Pons (tissue), 1 donor: ENCODE measurements at regions not wholly inside any gene's neighbourhood (a gene's known extent, or its start where the extent isn't known, plus 50 kb on each side); places are given as distances from the start of the nearest gene placed in this dataset.
"Not testable (repeated sequence)": the region's sequence is repeated elsewhere in the genome, so short reads cannot be mapped to it uniquely, and the experiment has no call there.

Experiments used
- DNase-seq: peaks from one replicate; pipeline ENCODE4 v3.0.0-alpha.2; 2016; ENCODE audit warnings: low spot score

DNA sequence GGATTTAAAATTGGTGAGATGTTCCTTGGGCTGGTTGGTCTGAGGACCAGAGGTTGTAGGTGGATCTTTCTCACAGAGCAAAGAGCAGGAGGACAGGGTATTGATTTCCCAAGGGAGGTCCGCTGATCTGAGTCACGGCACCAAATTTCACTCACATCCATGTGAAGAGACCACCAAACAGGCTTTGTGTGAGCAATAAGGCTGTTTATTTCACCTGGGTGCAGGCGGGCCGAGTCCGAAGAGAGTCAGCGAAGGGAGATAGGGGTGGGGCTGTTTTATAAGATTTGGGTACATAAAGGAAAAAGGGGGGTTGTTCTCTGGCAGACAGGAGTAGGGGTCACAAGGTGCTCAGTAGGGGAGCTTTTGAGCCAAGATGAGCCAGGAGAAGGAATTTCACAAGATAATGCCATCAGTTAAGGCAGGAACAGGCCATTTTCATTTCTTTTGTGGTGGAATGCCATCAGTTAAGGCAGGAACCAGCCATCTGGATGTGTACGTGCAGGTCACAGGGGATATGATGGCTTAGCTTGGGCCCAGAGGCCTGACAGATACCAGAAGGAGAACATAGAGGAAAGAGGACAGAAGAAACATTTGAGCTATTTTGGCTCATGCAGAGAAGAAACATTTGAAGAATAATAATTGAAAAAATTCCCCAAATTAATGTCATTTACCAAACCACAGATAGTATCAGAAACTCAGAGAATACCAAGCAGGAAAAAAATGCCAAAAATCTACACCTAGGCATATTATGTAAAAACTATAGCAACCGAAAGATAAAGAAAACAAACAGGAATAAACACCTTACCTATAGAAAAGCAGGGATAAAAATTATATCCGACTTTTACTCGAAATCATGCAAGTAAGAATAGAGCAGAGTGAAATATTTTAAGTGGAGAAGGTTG lies 585.2 kb upstream of the MDGA2 start:
- not testable (repeated sequence) for DNase-seq

DNA sequence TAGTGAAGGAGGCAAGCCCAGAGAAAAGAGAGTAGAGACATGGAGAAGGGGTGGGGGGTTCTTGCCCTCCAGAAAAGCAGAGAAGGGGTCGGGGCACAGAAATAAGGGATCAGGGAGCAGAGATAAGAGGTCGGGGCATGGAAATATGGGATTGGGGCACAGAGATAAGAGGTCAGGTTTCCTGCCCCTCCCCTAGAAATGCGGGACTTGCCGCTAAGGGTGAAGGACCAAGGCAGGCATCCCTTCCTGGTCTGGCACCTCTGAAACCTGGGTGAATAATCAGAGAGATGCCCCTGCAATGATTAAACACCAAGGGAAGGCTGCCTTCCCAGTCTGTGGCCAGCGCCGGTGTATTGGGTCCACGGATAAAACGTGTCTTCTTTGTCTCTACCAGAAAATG lies 584.5 kb upstream of the MDGA2 start:
- DNase-seq = not testable (repeated sequence)

DNA sequence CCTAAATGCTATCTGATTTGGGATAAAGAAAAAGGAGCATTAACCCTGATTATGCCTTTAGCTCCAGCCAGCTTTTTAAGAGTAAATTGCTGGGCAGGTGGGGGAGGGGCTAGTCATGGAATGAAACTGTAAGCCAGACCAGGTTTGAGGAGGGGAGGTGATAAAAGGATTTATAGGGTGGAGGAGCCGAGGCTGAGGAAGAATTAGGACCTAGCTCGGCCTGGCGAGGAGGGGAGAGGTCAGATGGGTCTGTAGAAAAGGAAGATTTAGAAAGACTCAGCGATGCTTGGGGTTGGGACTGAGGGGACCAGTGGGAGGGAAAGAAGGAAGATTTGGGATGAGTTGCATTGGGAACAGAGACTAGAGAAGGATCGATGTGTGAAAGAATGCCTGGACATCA lies 583.8 kb upstream of the MDGA2 start:
- not testable (repeated sequence) for DNase-seq

DNA sequence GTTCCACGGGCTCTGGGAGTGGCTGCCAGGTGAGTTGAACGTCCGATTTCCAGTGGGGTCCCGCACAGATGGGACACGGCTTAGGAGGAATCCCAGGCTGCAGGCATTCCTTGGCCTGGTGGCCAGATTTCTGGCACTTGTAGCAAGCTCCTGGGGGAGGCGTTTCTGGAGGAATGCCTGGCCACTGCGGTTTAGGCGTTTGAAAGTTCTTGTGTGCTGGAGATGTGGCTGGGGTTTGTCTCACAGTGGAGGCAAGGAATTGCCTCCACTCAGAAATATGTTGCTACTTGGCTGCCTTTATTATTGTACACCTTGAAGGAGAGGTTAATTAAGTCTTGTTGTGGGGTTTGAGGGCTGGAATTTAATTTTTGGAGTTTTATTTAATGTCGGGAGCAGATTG lies 583.3 kb upstream of the MDGA2 start:
- DNase-seq = not testable (repeated sequence)

DNA sequence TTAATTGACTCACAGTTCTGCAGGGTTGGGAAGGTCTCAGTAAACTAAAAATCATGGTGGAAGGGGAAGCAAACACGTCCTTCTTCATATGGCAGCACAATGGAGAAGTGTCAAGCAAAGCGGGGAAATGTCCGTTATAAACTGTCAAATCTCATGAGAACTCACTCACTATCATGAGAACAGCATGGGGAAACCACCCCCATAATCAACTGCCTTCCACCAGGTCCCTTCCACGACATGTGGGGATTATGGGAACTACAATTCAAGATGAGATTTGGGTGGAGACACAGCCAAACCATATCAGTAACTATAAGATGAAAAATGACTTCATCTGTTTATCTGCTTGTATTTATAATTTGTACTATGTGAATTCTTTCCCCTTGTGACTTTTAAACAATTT lies 577.6 kb upstream of the MDGA2 start:
- DNase-seq = no peak

DNA sequence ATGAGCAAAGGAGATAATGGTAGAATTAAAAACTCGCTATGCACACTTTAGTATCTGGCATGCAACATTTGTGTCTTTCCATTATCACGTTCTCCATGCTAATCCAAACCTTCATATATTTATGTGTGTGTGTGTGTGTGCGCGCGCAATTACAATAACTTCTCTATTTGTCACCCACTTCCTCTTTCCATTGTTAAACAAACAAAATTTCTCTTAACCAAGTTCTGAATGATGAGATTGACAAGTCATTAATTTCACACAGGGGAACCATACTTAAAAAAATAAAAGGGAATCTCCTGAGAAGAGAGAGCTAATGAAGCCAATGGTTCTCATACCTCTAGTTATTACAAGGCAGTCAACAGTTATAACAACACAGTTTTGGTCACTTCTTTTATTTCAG lies 575.9 kb upstream of the MDGA2 start:
- DNase-seq = no peak

DNA sequence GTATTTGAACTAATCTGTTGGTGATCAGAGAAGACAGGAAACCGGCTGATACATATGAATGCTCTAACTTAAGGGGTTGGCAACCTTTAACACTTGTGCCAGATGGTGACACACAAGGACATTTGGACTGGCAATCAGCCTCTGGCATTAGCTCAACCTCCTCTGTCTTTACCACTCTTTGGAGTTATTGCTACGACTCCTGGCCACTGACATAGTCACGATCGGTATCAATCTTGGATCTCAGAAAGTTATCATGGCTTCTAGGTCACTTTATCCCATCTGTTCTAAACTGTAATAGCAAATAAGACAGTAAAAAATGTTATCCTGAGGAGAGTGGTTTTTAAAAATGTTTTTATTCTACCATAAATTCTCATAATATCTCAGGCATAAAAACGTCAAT lies 575.2 kb upstream of the MDGA2 start:
- DNase-seq = no peak

DNA sequence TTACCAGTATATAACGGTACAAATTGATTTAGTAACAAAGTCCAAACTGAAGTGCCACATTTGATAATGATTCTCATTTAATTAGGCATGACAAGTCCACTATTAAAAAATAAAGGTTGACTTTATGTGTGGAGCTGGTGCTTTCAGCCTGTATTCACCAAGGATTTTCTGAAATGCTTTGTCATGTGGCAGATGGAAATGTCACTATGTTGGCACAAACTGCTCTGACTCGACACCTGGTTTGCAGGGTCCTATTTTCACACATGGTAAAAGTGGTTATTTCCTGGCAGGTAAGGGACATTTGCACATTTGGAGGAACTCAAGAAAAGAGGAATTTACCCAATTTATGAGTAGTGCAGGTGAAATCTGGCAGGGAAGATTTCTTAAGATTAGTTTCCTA lies 572.6 kb upstream of the MDGA2 start:
- no peak for DNase-seq

DNA sequence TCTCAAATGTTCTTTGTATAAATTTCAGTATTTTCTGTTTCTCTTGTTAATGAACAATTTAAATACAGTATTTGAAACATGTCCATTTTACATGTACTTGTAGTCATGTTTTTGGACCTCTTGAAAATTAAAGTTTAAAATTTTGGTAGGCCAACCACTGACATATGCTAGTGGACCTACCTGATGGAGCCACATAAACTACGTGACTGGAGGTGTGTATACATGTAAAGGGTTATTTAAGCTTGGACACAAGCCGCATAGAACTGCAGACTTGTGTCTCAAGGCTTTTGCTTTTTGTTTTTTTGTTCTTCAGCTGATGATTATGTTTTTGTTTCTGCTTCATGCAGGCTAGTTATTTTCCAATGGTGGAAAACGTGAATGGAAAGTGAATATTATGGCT lies 568.5 kb upstream of the MDGA2 start:
- no peak for DNase-seq

DNA sequence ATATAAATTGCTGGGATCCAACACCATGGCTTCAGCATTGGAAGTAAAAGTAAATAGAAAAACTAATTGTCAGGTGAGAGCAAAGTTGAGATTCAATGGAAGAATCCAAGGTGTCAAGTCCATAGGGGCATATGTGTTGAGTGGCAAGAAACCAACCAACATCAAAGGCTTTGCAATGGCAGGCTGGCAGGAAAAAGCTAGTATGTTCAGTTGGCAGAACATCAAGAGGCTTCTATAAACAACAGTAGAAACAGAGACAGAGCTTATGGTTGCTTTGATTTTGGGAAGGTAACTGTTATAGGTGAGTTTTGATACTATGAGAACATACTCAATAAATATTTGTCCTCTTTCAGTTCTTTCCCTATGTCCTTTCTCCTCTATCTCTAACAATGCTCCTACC lies 553.7 kb upstream of the MDGA2 start:
- peak; percentile 8 for DNase-seq

DNA sequence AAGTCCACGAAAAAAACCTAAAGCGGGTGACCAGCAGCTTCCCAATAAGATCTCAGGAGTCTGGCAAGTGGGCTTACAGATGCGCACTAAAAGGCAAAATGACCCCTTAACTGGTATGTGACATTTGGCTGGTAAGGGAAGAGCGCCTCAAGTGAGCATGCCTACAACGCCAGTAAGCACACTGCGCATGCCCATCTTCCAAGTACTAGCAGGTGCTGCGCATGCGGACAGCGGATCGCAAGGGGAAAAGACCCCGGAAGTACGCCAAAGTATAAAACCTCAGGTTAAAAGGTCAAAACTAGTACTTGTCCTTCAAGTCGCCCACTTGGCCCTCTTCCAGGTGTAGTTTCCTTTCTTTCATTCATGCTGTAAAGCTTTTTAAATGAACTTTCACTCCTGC lies 518.5 kb upstream of the MDGA2 start:
- no peak for DNase-seq

DNA sequence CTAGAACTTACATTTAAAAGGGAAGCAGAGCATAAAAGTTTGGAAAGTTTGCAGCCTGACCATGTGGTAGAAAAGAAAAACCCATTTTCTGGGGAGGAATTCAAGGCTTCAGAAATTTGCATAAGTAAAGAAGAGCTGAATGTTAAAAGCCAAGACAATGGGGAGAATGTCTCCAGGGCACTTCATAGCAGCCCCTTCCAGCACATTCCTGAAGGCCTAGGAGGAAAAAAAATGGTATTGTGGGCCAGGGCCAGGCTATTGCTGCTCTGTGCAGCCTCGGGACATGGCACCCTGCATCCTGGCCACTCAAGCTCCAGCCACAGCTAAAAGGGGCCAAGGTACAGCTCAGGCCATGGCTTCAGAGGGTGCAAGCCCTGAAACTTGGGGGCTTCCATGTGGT lies 474.2 kb upstream of the MDGA2 start:
- not testable (repeated sequence) for DNase-seq

DNA sequence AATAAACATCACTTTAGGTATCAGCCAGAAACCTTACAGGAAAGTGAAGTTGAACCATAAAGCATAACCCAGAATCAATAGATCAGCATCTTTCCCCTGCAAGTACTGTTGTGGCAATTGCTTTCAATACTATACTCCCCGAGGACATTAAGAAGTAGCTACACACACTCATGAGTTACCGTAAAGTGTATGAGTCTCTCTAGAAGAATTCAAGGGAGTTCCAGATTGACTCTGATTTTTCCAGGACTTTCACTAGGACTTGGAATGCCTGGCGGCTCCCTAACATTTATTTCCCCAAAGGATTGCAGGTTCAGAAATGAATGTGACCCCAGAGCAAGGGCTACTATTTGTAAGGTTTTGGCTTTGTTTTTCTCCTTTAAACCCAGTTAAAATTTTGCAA lies 465.4 kb upstream of the MDGA2 start:
- no peak for DNase-seq

DNA sequence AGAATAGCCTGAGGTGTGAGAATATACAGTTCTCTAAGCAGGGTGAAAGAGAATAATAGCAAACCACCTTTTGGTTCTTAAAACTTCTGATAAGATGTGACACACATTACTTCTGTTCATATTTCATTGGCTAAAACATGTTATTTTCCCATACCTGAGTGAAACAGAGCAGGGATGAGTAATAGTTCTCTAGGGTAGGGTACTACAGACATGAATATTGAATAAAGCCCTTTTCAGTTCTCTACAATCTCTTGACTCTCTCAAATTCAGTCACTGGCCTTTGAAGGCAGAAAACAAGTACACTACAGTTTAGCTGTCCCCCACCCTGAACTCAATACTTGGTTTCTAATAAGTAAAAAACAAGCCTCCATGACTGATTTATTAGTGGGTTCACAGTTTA lies 454.1 kb upstream of the MDGA2 start:
- DNase-seq = no peak

DNA sequence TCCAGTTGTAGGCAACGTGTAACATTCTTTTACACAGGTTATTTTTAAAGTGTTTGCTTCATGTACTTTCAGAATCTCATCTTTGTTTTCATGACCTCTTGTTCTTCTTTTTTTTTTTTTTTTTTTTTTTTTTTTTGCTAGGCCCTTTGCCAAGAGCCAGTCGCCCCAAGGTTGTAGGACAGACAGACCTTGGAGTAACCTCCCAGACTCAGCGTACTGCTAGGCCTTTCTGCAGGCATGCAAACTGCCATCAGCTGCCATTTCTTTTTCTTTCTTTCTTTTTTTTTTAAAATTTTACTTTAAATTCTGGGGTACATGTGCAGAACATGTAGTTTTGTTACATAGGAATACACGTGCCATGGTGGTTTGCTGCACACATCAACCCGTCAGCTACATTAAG lies 452.3 kb upstream of the MDGA2 start:
- no peak for DNase-seq

DNA sequence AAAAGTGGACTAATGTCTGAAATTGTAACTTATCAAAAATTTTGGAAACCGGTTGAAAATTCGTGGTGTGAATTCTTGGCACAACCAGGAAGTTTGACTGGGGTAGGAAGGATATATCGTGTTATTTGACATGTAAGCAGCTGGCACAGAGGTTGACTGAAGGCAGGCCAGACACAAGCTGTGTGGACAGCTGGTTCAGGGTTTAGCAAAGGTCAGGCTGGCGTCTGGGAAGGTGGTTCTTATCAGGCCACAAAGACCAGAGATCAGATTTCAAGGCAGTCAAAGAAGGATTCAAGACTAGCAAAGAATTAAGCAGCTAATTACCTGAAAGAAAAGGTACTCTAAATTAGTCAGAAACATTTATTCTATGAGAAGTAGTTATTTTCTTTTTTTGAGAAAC lies 450.2 kb upstream of the MDGA2 start:
- DNase-seq = no peak

DNA sequence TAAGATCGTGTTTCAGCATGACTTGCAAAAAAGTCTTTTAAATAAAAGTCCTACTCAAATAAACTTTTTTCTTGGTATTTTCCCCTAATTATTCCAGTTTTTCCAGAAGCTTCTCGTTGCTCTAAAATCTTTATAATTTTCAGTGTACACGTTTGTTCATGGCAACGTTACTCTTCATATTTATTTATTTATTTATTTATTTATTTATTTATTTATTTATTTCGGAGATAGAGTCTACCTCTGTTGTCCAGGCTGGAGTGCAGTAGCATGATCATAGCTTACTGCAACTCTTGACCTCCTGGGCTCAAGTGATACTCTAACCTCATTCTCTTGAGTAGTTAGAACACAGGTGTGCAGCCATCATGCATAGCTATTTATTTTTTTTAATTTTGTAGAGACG lies 438.3 kb upstream of the MDGA2 start:
- DNase-seq = no peak

DNA sequence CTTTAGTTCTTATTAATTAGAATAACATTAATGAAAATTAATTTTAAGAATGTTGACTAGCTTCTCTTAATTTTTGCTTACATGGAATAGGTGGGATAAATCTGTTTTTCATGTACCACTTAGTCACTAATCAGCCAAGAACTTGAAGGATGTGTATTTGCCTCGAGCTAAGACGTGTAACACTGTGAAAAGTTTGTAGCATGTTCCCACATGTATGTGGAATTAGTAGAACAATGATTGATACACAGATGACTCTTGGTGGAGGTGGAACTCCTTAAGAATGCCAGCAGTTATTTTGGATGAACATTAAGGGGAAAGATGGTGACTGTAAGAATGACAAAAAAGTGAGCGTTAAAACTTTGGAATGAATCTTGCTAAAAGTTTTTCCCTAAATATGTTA lies 435.7 kb upstream of the MDGA2 start:
- no peak for DNase-seq

DNA sequence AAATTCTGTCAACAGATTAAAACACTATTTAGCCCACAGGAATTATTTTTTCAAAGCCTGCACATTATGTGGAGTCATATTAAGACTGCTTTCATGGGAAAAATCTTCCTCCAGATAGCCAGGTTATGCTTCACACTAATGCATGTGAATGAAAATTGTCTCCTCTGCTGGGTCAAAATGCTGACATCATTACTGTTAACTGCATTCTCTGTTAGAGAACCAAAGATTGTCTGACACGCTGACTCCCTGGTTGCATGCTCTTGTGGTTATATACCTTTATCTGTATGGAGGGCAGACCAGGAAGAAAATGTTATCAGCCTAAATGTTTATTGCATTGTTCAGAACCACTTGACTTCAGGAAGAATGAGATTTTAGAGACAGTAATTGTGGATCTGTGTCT lies 432.2 kb upstream of the MDGA2 start:
- DNase-seq = no peak

DNA sequence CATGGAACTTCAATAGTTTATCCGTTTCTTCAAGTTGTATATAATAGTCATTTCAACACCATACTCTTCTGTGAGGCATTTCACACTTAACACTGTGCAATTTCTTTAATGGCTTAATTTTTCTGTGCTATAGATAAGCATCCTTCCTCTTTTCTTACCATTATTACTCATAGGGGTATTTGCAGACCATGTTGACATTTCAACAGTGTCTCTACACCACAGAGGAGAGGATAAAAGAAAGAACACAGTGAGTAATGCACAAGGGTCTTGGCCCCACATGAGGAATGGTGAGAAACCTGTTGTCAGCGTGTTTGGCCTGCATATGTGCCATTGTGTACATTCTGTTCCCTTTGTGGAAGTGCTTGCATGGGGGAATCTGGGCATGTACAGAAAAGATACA lies 421.5 kb upstream of the MDGA2 start:
- DNase-seq = no peak

DNA sequence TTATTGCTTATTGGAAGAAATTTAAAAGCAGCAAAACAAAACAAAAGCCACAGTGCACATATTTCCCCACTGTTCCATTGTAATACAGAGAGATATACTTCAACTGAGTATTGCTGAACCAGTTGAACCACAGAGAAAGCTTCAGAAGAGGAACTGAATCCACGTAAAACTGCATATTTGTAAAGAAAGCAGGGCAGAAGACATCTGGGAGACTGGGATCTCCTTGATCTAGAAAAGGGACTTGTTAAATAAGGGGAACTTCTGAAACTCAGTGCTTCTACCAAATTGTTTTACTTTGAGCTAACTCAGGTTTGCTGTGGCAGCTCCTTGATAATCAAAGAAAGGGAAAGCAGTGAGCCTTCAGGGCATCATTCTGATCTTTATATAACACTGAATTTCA lies 411.1 kb upstream of the MDGA2 start:
- no peak for DNase-seq

DNA sequence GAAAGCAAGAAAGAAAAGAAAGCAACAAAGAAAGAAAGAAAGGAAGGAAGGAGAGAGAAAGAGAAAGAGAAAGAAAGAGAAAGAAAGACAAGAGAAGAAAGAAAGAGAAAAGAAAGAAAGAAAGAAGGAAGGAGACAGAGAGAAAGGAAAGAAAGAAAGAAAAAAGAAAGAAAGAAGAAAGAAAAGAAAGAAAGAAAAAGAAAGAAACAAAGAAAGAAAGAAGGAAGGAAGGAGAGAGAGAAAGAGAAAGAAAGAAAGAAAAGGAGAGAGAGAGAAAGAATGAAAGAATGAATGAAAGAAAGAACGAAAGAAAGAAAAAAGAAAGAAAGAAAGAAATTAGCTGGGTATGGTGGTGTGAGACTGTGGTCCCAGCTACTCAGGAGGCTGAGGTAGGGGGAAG lies 400.1 kb upstream of the MDGA2 start:
- DNase-seq = no peak

DNA sequence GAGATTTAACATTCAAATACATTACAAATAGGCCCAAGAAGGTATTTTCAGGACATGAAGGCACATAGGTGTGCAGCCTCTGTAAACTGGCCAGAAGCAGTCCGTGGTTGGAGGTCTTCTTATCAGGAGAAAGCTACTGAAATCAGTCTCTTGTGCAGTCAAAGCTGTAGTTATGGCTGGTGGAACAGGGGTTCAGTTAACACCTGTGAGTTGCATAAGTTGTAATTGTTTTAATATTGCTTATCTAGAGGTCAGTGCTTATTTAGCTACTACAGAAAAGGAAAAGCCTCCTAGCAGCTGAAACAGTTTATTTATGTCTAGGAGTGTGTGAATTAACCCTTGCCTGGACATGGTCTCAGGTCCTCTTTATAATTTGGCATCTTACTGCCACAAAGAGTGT lies 377.6 kb upstream of the MDGA2 start:
- no peak for DNase-seq

DNA sequence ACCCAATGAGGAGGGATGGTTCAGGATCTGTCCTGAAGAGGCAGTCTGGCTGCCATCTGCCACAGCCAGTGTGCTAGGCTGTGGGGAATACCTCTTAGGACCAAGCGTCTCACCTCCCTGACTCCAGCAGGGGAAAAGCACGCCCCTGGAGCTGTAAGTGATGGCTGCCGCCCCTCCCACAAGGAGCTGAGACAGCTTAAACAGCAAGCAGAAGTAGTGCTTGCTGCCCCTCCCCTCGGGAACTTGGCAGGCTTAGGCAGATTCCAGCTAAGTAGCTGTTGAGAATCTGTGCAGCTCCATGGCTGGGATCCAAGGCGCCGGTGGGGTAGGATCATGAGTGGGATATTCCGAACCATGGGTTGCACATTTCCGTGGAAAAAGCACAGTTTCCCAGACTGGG lies 360.4 kb upstream of the MDGA2 start:
- no peak for DNase-seq
